Liver (tissue), 8 donors: ENCODE measurements at regions not wholly inside any gene's neighbourhood (a gene's known extent, or its start where the extent isn't known, plus 50 kb on each side); places are given as distances from the start of the nearest gene placed in this dataset.

ENCODE experiments used
- DNase-seq: peaks from one replicate; pipeline ENCODE4 v3.0.0-alpha.2; 2017; ENCODE audit warnings: low spot score
- H3K27ac ChIP-seq, 2 donors: one replicate each; pipeline ENCODE4 v1.7.0; 2013; ENCODE audit warnings: inconsistent platforms in 2 of 2, low read length in 2 of 2, control low read depth in 1 of 2, low read depth in 1 of 2, mild to moderate bottlenecking in 1 of 2
- H3K27me3 ChIP-seq, 4 donors: one replicate each; pipeline versions ENCODE4 v1.6.1 to v1.7.0; 2013; ENCODE audit warnings: low read length in 3 of 4, inconsistent platforms in 1 of 4, mild to moderate bottlenecking in 1 of 4, moderate library complexity in 1 of 4; ENCODE audit not compliant: control insufficient read depth in 4 of 4, insufficient read depth in 4 of 4
- H3K36me3 ChIP-seq, 4 donors: one replicate each; pipeline versions ENCODE4 v1.6.1 to v1.7.0; 2013; ENCODE audit warnings: low read length in 3 of 4, mild to moderate bottlenecking in 3 of 4, low read depth in 1 of 4, moderate library complexity in 1 of 4; ENCODE audit not compliant: control insufficient read depth in 4 of 4, insufficient read depth in 3 of 4
- H3K4me1 ChIP-seq, 4 donors: one replicate each; pipeline versions ENCODE4 v1.6.1 to v1.7.0; 2013; ENCODE audit warnings: low read length in 3 of 4, mild to moderate bottlenecking in 3 of 4, moderate library complexity in 1 of 4; ENCODE audit not compliant: control insufficient read depth in 4 of 4, insufficient read depth in 4 of 4
- H3K4me3 ChIP-seq, 3 donors: one replicate each; pipeline versions ENCODE4 v1.6.1 to v1.7.0; 2013; ENCODE audit warnings: low read length in 3 of 3, control low read depth in 1 of 3, low read depth in 1 of 3, mild to moderate bottlenecking in 1 of 3
- H3K9ac ChIP-seq, 2 donors: one replicate each; pipeline ENCODE4 v1.7.0; 2013; ENCODE audit warnings: low read length in 2 of 2, mild to moderate bottlenecking in 2 of 2, moderate library complexity in 2 of 2, control low read depth in 1 of 2, low read depth in 1 of 2
- H3K9me3 ChIP-seq, 4 donors: one replicate each; pipeline versions ENCODE4 v1.6.1 to v1.7.0; 2013; ENCODE audit warnings: low read length in 3 of 4; ENCODE audit not compliant: control insufficient read depth in 4 of 4
- ATF3 ChIP-seq: IDR thresholded peaks from 2 replicates; pipeline ENCODE4 v1.6.1; 2016; ENCODE audit warnings: antibody characterized with exemption
- CTCF ChIP-seq: fragments of 150-350 bp; IDR thresholded peaks from 2 replicates; pipeline ENCODE4 v1.5.1; 2017; ENCODE audit warnings: improper control_type of control experiment, low read depth, low read length; ENCODE audit not compliant: missing input control
- EGR1 ChIP-seq, 2 donors: IDR thresholded peaks; 2 replicates each; pipeline ENCODE4 v1.6.1; 2016 to 2018; ENCODE audit warnings: antibody characterized with exemption in 2 of 2, low read depth in 2 of 2
- FOXA1 ChIP-seq: IDR thresholded peaks from 2 replicates; pipeline ENCODE4 v1.6.1; 2016; ENCODE audit warnings: antibody characterized with exemption
- FOXA2 ChIP-seq: IDR thresholded peaks from 2 replicates; pipeline ENCODE4 v1.6.1; 2016; ENCODE audit warnings: antibody characterized with exemption
- GABPA ChIP-seq, 2 donors: IDR thresholded peaks in 1 of 2; conservative IDR thresholded peaks in 1 of 2; 2 replicates each; pipeline ENCODE4 v1.6.1; 2016; ENCODE audit warnings: antibody characterized with exemption in 2 of 2, mild to moderate bottlenecking in 1 of 2, moderate library complexity in 1 of 2
- HNF4A ChIP-seq, 2 donors: conservative IDR thresholded peaks; 2 replicates each; pipeline ENCODE4 v1.6.1; 2016; ENCODE audit warnings: antibody characterized with exemption in 2 of 2, mild to moderate bottlenecking in 2 of 2
- HNF4G ChIP-seq: IDR thresholded peaks from 2 replicates; pipeline ENCODE4 v1.6.1; 2016; ENCODE audit warnings: antibody characterized with exemption
- JUND ChIP-seq, 2 donors: IDR thresholded peaks; 2 replicates each; pipeline ENCODE4 v1.6.1; 2016; ENCODE audit warnings: antibody characterized with exemption in 2 of 2
- MAX ChIP-seq: IDR thresholded peaks from 2 replicates; pipeline ENCODE4 v1.6.1; 2016; ENCODE audit warnings: antibody characterized with exemption
- NR2F2 ChIP-seq: IDR thresholded peaks from 2 replicates; pipeline ENCODE4 v1.6.1; 2016; ENCODE audit warnings: antibody characterized with exemption
- RAD21 ChIP-seq, 2 donors: IDR thresholded peaks; 2 replicates each; pipeline ENCODE4 v1.6.1; 2016; ENCODE audit warnings: antibody characterized with exemption in 2 of 2, mild to moderate bottlenecking in 2 of 2
- REST ChIP-seq: IDR thresholded peaks from 2 replicates; pipeline ENCODE4 v1.6.1; 2016; ENCODE audit warnings: antibody characterized with exemption, mild to moderate bottlenecking
- RXRA ChIP-seq, 2 donors: IDR thresholded peaks; 2 replicates each; pipeline ENCODE4 v1.6.1; 2017 to 2018; ENCODE audit warnings: antibody characterized with exemption in 2 of 2, mild to moderate bottlenecking in 1 of 2
- SP1 ChIP-seq: IDR thresholded peaks from 2 replicates; pipeline ENCODE4 v1.6.1; 2018; ENCODE audit warnings: antibody characterized with exemption, mild to moderate bottlenecking
- TAF1 ChIP-seq: conservative IDR thresholded peaks from 2 replicates; pipeline ENCODE4 v1.6.1; 2016; ENCODE audit warnings: antibody characterized with exemption, mild to moderate bottlenecking
- YY1 ChIP-seq: IDR thresholded peaks from 2 replicates; pipeline ENCODE4 v1.6.1; 2016; ENCODE audit warnings: antibody characterized with exemption, mild to moderate bottlenecking
- ZBTB33 ChIP-seq: IDR thresholded peaks from 2 replicates; pipeline ENCODE4 v1.6.1; 2016; ENCODE audit warnings: antibody characterized with exemption
- WGBS: extraction: QIAGEN DNeasy Blood & Tissue Kit; methylation state at CpG from one replicate; pipeline ENCODE4 v1.1.7; 2013; 5-methylcytosine and 5-hydroxymethylcytosine counted together
- donor health status: healthy.
- donor health status: healthy.
- donor health status: healthy.
- donor health status: healthy.
- donor health status: healthy.

GRCh38 chr14:56972948-56973347, 162.7 kb upstream of the OTX2 start (continued):
- TF ChIP-seq FOXA2 = no peak
- no peak for TF ChIP-seq ATF3
- no peak for TF ChIP-seq NR2F2
- no peak for TF ChIP-seq HNF4G
- TF ChIP-seq TAF1 = no peak
- TF ChIP-seq RAD21 (IDR thresholded peaks at IDR 0.05) = no peak
- no peak for TF ChIP-seq EGR1 (IDR thresholded peaks at IDR 0.05; ENCODE audit: low read depth in 2 of 2)
- no peak for TF ChIP-seq RXRA (IDR thresholded peaks at IDR 0.05)

- DNase-seq = no peak
- no peak overlapping the region for H3K27ac ChIP-seq
- WGBS = 68% methylated on average over 5 of the region's 5 CpGs
- no peaks in the 10 kb centered on the region for H3K9me3 ChIP-seq
- no peaks in the 10 kb centered on the region for H3K27me3 ChIP-seq
- H3K4me3 ChIP-seq = no peak overlapping the region
- no peak overlapping the region for H3K9ac ChIP-seq
- no peaks in the 10 kb centered on the region for H3K36me3 ChIP-seq
- H3K4me1 ChIP-seq = no peaks in the 10 kb centered on the region
- no peak for TF ChIP-seq CTCF
- no peak for TF ChIP-seq REST
- no peak for TF ChIP-seq EGR1 (IDR thresholded peaks at IDR 0.05; ENCODE audit: low read depth in 2 of 2)
- no peak for TF ChIP-seq JUND (IDR thresholded peaks at IDR 0.05)
- no peak for TF ChIP-seq HNF4G
- TF ChIP-seq TAF1 = no peak
- no peak for TF ChIP-seq RXRA (IDR thresholded peaks at IDR 0.05)
- no peak for TF ChIP-seq FOXA2
- TF ChIP-seq MAX = no peak
- TF ChIP-seq HNF4A (conservative IDR thresholded peaks at IDR 0.05) = no peak
- TF ChIP-seq ZBTB33 = no peak
- TF ChIP-seq ATF3 = no peak
- TF ChIP-seq RAD21 (IDR thresholded peaks at IDR 0.05) = no peak
- TF ChIP-seq SP1 = no peak
- no peak for TF ChIP-seq GABPA (IDR thresholded peaks at IDR 0.05 in 1 of 2, conservative IDR thresholded peaks at IDR 0.05 in 1 of 2)
- no peak for TF ChIP-seq FOXA1
- no peak for TF ChIP-seq YY1
- no peak for TF ChIP-seq NR2F2
Observed at GRCh38 chr14:56964895-56965294, 154.6 kb upstream of the OTX2 start.
